T-helper 2 cell (primary cell): ENCODE measurements at regions not wholly inside any gene's neighbourhood (a gene's known extent, or its start where the extent isn't known, plus 50 kb on each side); places are given as distances from the start of the nearest gene placed in this dataset.
"Not testable (repeated sequence)": the region's sequence is repeated elsewhere in the genome, so short reads cannot be mapped to it uniquely, and the experiment has no call there.

Experiments
- DNase-seq, 5 experiments: peaks; one replicate each; pipeline versions ENCODE4 v3.0.0 to v3.0.0-alpha.2; 2012 to 2022

GRCh38 chr5:51802551-51803184 lies 419.4 kb downstream of the ISL1 start:
- no peak for DNase-seq

- DNase-seq: no peak
These were observed 423.4 kb downstream of the ISL1 start for GRCh38 chr5:51806677-51807076.

GRCh38 chr5:51810592-51810991 lies 427.3 kb downstream of the ISL1 start:
- DNase-seq: no peak

GRCh38 chr5:51811883-51812471 lies 428.7 kb downstream of the ISL1 start:
- no peak for DNase-seq

GRCh38 chr5:51814817-51815216 lies 431.6 kb downstream of the ISL1 start:
- DNase-seq: not testable (repeated sequence)

GRCh38 chr5:51816427-51816826 lies 433.2 kb downstream of the ISL1 start:
- no peak for DNase-seq

GRCh38 chr5:51821697-51822096 lies 438.4 kb downstream of the ISL1 start:
- DNase-seq: no peak

- DNase-seq: no peak
These were observed 446.0 kb downstream of the ISL1 start for GRCh38 chr5:51829230-51829629.

- DNase-seq: no peak
These were observed 446.4 kb downstream of the ISL1 start for GRCh38 chr5:51829691-51830090.

- no peak for DNase-seq
These were observed 449.8 kb downstream of the ISL1 start for GRCh38 chr5:51832934-51833470.

GRCh38 chr5:51838459-51838858 lies 455.2 kb downstream of the ISL1 start:
- no peak for DNase-seq

GRCh38 chr5:51843893-51844292 lies 460.6 kb downstream of the ISL1 start:
- no peak for DNase-seq

- no peak for DNase-seq
These were observed 462.8 kb downstream of the ISL1 start for GRCh38 chr5:51846015-51846414.

- no peak for DNase-seq
These were observed 476.4 kb downstream of the ISL1 start for GRCh38 chr5:51859624-51860023.

GRCh38 chr5:51860532-51861018 lies 477.3 kb downstream of the ISL1 start:
- DNase-seq: no peak

GRCh38 chr5:51872144-51872543 lies 488.9 kb downstream of the ISL1 start:
- DNase-seq: no peak

GRCh38 chr5:51881901-51882300 lies 498.7 kb downstream of the ISL1 start:
- no peak for DNase-seq

- DNase-seq: no peak
These were observed 499.4 kb downstream of the ISL1 start for GRCh38 chr5:51882647-51883046.

- no peak for DNase-seq
These were observed 506.5 kb downstream of the ISL1 start for GRCh38 chr5:51889703-51890102.

- no peak for DNase-seq
These were observed 507.3 kb downstream of the ISL1 start for GRCh38 chr5:51890435-51891116.

GRCh38 chr5:51892680-51893079 lies 509.4 kb downstream of the ISL1 start:
- no peak for DNase-seq

GRCh38 chr5:51895834-51896233 lies 512.6 kb downstream of the ISL1 start:
- no peak for DNase-seq

GRCh38 chr5:51902512-51902911 lies 519.3 kb downstream of the ISL1 start:
- no peak for DNase-seq

GRCh38 chr5:51908215-51908614 lies 525.0 kb downstream of the ISL1 start:
- DNase-seq: no peak
